OCI-LY3 (cell line): ENCODE measurements at regions not wholly inside any gene's neighbourhood (a gene's known extent, or its start where the extent isn't known, plus 50 kb on each side); places are given as distances from the start of the nearest gene placed in this dataset.

Source experiments
- EZH2phosphoT487 ChIP-seq: fragments of 200-600 bp; shearing (Covaris generic); IDR thresholded peaks from 2 replicates; pipeline ENCODE4 v1.6.1; 2018; ENCODE audit warnings: antibody characterized with exemption, mixed run types, low read depth
- TF ChIP-seq, protein P1 (sequence below): fragments of 200-600, 300-600 bp; sonication (generic); IDR thresholded peaks from 2 replicates; pipeline ENCODE4 v1.5.1; 2014; ENCODE audit warnings: antibody characterized with exemption, low read length, low read depth

DNA sequence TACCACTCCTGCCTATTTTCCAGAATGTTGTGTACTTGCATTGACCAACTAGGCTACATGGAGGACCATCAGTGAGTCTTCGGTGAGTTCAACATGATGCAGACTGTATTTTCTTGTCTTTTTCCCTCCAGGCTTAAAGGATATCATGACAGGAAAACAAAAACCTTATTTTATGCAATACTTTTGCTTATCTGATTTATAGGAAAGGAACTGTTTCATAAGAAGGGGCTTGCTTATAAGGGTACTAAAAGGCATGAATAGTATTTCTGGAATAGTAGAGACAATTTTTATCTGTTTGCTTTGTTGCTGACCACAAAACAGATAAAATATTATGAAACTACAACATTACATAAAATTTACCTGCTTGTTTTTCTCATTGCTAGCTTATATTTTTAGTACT is 374.7 kb downstream of the KLF5 start:
- TF ChIP-seq, protein P1, sequence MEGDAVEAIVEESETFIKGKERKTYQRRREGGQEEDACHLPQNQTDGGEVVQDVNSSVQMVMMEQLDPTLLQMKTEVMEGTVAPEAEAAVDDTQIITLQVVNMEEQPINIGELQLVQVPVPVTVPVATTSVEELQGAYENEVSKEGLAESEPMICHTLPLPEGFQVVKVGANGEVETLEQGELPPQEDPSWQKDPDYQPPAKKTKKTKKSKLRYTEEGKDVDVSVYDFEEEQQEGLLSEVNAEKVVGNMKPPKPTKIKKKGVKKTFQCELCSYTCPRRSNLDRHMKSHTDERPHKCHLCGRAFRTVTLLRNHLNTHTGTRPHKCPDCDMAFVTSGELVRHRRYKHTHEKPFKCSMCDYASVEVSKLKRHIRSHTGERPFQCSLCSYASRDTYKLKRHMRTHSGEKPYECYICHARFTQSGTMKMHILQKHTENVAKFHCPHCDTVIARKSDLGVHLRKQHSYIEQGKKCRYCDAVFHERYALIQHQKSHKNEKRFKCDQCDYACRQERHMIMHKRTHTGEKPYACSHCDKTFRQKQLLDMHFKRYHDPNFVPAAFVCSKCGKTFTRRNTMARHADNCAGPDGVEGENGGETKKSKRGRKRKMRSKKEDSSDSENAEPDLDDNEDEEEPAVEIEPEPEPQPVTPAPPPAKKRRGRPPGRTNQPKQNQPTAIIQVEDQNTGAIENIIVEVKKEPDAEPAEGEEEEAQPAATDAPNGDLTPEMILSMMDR = no peak
- no peak for TF ChIP-seq EZH2phosphoT487
